ENCODE measurements at regions not wholly inside any gene's neighbourhood (a gene's known extent, or its start where the extent isn't known, plus 50 kb on each side); places are given as distances from the start of the nearest gene placed in this dataset.

- TF ChIP-seq SP1 (IDR thresholded peaks at IDR 0.05): no peak
- TF ChIP-seq ELF4 (IDR thresholded peaks at IDR 0.05): no peak
- no peak for TF ChIP-seq HDGF (IDR thresholded peaks at IDR 0.05; ENCODE audit: borderline replicate concordance)
- TF ChIP-seq BHLHE40 (IDR thresholded peaks at IDR 0.05; ENCODE audit: borderline replicate concordance): no peak
- no peak for TF ChIP-seq LEF1 (IDR thresholded peaks at IDR 0.05; ENCODE audit: borderline replicate concordance)
- no peak for TF ChIP-seq FOXM1 (IDR thresholded peaks at IDR 0.05; ENCODE audit: borderline replicate concordance)
- TF ChIP-seq CTBP1 (IDR thresholded peaks at IDR 0.05; ENCODE audit: borderline replicate concordance): no peak
- no peak for TF ChIP-seq FOXK2 (IDR thresholded peaks at IDR 0.05)
- TF ChIP-seq PKNOX1 (IDR thresholded peaks at IDR 0.05): no peak
- no peak for TF ChIP-seq SUZ12 (IDR thresholded peaks at IDR 0.05)
Observed at GRCh38 chr20:56875803-56876202, 246.7 kb downstream of the TFAP2C start.

All from HEK293T (cell line).